GM12878 (cell line): ENCODE measurements at regions not wholly inside any gene's neighbourhood (a gene's known extent, or its start where the extent isn't known, plus 50 kb on each side); places are given as distances from the start of the nearest gene placed in this dataset.

Experiments
- CEBPB ChIP-seq, 2 experiments: fragments of 150-350 bp in 1 of 2; IDR thresholded peaks; 2 replicates each; pipeline ENCODE4 v1.6.1; 2012 to 2014; ENCODE audit warnings: low read depth in 2 of 2, low read length in 2 of 2, borderline replicate concordance in 1 of 2, inconsistent platforms in 1 of 2
- CTCF ChIP-seq, 3 experiments: IDR thresholded peaks in 2 of 3; conservative IDR thresholded peaks in 1 of 3; 2 replicates each; pipeline ENCODE4 v1.5.1; 2011; ENCODE audit warnings: low read depth in 3 of 3, low read length in 3 of 3, mild to moderate bottlenecking in 3 of 3, control low read depth in 2 of 3, moderate library complexity in 2 of 3, inconsistent platforms in 1 of 3, mixed read lengths in 1 of 3; ENCODE audit not compliant: control insufficient read depth in 2 of 3, insufficient read depth in 1 of 3; ENCODE audit errors: extremely low read depth in 1 of 3
- MAX ChIP-seq: IDR thresholded peaks from 2 replicates; pipeline ENCODE4 v1.6.1; 2012; ENCODE audit warnings: low read depth, low read length, improper control_type of control experiment
- MXI1 ChIP-seq: fragments of 150-350 bp; IDR thresholded peaks from 2 replicates; pipeline ENCODE4 v1.6.1; 2011; ENCODE audit warnings: low read depth, mild to moderate bottlenecking, inconsistent platforms, low read length, improper control_type of control experiment
- NFYA ChIP-seq: IDR thresholded peaks from 2 replicates; pipeline ENCODE4 v1.6.1; 2011; ENCODE audit warnings: low read depth, mild to moderate bottlenecking, low read length, improper control_type of control experiment, borderline replicate concordance
- POLR2A ChIP-seq: IDR thresholded peaks from 2 replicates; pipeline ENCODE4 v1.6.1; 2011; ENCODE audit warnings: low read depth, mild to moderate bottlenecking, low read length
- POLR2AphosphoS2 ChIP-seq: IDR thresholded peaks from 2 replicates; pipeline ENCODE4 v1.6.1; 2011; ENCODE audit warnings: low read depth, mild to moderate bottlenecking, low read length, improper control_type of control experiment, moderate library complexity
- REST ChIP-seq: IDR thresholded peaks from 2 replicates; pipeline ENCODE4 v1.6.1; 2012; ENCODE audit warnings: mild to moderate bottlenecking, low read depth, low read length
- SMAD5 ChIP-seq: IDR thresholded peaks from 2 replicates; pipeline ENCODE4 v1.6.1; 2016; ENCODE audit warnings: antibody characterized with exemption, low read depth
- SUZ12 ChIP-seq: fragments of 200-600 bp; sonication (generic); IDR thresholded peaks from one replicate; pipeline ENCODE4 v1.6.1; 2018; ENCODE audit warnings: antibody characterized with exemption, mild to moderate bottlenecking; ENCODE audit not compliant: unreplicated experiment

- no peak for TF ChIP-seq SUZ12
- TF ChIP-seq POLR2AphosphoS2 = no peak
- no peak for TF ChIP-seq CTCF (IDR thresholded peaks at IDR 0.05 in 2 of 3, conservative IDR thresholded peaks at IDR 0.05 in 1 of 3; ENCODE audit: control insufficient read depth in 2 of 3, extremely low read depth in 1 of 3, insufficient read depth in 1 of 3, low read depth in 3 of 3, low read length in 3 of 3)
- no peak for TF ChIP-seq SMAD5
- no peak for TF ChIP-seq POLR2A
- no peak for TF ChIP-seq MAX
- TF ChIP-seq REST = no peak
- no peak for TF ChIP-seq MXI1
- no peak for TF ChIP-seq CEBPB (IDR thresholded peaks at IDR 0.05; ENCODE audit: borderline replicate concordance in 1 of 2, low read depth in 2 of 2, low read length in 2 of 2)
- TF ChIP-seq NFYA = no peak
These were observed 132.2 kb upstream of the FUNDC1 start for GRCh38 chrX:44674906-44675305.
